GM18858 (cell line): ENCODE measurements at regions not wholly inside any gene's neighbourhood (a gene's known extent, or its start where the extent isn't known, plus 50 kb on each side); places are given as distances from the start of the nearest gene placed in this dataset.

ENCODE experiments used
- ATAC-seq: cut with Tn5 transposase; IDR thresholded peaks from one replicate; pipeline ENCODE4 v1.9.1; 2021; ENCODE audit not compliant: unreplicated experiment

DNA sequence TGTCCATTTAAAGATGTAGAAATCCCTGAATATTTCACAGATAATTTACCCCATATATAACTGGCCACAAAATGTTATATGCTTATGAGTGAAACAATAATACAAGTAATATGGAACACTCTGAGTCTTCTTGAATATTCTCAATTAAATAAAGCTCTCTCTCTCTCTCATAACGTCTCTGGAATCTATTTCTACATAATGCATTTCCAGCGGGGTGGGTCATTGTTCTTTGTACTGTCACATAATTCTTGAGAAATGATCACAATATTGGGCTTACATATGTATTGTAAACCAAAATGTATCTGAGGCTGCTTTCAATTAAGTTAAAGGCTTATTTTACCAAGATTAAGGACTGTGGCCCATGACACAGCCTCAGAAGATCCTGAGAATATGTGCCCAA, 596.3 kb downstream of the FAT4 start:
- no peak for ATAC-seq

GRCh38 chr4:125911481-125911880, 596.7 kb downstream of the FAT4 start:
- no peak for ATAC-seq

GRCh38 chr4:125917559-125917958, 602.8 kb downstream of the FAT4 start:
- no peak for ATAC-seq

DNA sequence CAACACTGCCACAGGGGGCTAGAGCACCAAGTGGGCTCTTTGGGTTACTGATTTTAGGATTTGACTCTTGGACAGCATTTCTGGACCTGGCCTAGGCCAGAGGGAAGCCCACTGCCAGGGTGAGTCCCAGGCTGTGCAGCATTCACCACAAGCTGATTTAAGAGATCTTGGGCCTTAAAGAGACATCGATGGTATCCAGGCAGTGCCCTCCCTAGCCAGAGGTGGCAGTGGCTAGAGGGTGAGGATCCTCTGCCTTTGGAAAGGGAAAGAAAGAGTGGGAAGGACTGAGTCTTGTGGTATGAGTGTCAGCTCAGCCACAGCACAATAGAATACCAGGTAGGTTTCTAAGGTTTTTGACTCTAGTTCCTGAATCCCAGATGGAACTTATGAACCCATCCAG, 613.9 kb downstream of the FAT4 start:
- no peak for ATAC-seq

- ATAC-seq, result no peak
Measured at GRCh38 chr4:125938541-125938940, 623.8 kb downstream of the FAT4 start.

- ATAC-seq, result no peak
Measured at GRCh38 chr4:125940426-125940825, 625.7 kb downstream of the FAT4 start.

GRCh38 chr4:125944966-125945365, 630.2 kb downstream of the FAT4 start:
- ATAC-seq, result no peak

- ATAC-seq, result no peak
Measured at GRCh38 chr4:125948021-125948420, 633.3 kb downstream of the FAT4 start.

DNA sequence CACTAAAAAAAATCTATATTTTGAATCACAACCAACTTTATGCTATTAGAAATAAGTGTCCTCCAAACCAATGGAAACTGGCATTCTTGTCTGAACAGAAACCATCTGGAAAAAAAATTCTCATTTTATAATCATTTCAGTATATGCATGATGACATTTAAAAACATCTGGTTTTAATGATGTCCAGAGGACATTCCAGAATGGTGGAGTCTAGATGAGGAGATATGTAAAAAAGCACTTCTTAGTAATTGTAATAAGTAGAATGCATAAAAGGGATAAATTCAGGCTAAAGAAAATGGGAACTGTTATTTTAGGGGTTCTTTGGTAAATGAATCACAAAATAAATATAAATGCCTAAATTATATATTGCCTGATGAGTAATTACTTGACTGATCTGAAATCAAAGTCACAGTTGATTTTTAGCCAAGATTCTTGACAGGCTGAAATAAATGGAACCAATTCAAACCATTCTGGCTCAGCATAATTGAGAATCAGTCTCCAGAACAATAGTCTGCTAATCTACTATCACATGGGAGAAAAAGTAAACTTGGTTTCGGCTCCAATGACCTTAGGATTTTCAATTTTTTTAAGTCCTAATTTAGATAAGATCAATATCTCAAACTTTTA, 636.6 kb downstream of the FAT4 start:
- ATAC-seq, result no peak

DNA sequence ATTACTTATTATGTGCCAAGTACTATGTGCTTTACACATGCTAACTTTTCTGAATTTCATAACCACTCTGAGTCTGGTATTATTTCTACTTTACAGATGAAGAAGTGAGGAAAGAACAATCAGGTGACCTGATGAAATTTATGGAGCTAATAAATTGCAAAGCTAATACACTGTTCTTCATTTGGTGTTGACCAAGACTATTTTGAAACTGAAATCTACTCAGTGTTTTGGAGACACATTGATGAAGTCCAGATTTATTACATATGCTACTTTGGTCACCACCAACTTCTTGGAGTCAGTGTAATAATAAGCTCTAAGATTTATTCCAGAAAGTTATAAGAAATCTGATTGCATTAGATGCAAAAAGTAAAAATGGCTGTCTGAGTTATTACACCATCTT, 637.9 kb downstream of the FAT4 start:
- no peak for ATAC-seq

DNA sequence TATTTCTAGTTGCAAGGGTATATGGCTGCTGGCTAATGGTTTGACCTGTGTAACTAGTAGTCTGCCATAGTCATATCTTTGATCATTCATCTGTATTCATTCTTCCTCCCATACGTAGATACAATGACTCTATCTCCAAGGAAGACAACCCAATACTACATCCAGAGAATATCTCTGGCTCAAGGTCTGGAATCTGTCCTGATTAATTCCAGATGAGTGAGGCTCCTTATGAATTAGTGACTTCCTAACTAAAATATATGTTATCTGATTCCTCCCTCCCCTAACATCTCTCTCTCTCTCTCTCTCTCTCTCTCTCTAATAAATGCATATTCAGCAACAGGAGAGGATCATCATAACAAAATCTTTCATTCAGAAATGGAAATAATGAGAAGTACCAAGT, 641.5 kb downstream of the FAT4 start:
- ATAC-seq, result no peak

GRCh38 chr4:125958519-125958918, 643.8 kb downstream of the FAT4 start:
- ATAC-seq, result no peak

- no peak for ATAC-seq
Measured at GRCh38 chr4:125961626-125962025, 646.9 kb downstream of the FAT4 start.

DNA sequence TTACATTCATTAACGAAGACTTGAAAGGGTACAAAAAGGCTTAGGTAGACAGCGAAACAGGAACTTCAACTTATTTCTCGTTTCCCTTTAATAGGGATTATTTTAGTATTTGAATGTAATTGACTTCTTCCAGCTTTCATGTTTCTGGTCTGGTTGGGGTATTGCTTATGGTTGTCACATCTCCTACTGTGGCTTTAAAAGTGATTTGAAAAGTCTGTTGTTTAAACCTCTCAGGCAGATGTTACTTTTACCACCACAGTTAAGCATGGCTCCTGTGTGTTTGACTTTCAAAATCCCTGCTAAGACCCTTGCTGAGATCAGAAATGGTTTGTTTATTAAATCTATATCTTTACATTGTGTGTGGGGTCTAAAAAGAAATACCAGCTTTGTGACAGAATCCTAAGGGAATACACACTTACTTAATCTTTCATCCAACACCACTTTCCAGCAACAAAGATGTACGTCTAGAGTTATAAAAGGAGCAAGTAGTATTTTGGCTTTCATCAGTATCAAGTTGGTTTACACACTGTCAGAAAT, 661.2 kb downstream of the FAT4 start:
- ATAC-seq, result no peak

DNA sequence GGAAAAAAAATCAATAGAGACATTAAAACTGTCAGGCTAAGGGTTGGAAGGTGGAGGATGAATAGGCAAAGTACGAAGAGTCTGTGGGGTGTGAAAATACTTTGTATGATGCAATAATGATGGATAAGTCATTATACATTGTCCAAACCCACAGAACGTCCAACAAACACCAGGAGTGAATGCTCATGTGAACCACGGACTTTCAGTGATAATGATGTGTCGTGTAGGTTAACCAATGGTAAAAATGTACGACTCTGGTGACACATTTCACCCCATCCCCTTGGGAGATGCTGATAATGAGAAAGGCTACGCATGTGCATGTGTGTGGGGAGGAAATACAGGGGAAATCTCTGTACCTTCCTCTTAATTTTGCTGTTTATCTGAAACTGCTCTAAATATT, 665.2 kb downstream of the FAT4 start:
- no peak for ATAC-seq

DNA sequence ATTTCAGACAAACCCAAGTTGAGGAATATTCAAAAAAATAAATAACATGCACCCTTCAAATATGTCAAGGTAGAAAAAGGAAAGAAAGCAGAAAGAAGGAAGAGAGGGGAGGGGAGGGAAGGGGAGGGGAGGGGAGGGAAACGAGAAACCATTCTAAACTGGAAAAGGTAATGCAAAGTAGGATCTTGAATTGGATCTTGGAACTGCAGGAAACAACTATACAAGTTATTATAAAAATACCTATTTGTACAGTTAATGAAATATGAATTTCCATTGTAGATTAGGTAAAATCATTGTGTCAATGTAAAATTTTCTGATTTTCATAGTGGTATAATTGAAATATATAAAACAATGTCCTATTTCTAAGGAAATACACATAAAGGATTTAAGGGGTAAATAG, 668.4 kb downstream of the FAT4 start:
- ATAC-seq, result no peak

DNA sequence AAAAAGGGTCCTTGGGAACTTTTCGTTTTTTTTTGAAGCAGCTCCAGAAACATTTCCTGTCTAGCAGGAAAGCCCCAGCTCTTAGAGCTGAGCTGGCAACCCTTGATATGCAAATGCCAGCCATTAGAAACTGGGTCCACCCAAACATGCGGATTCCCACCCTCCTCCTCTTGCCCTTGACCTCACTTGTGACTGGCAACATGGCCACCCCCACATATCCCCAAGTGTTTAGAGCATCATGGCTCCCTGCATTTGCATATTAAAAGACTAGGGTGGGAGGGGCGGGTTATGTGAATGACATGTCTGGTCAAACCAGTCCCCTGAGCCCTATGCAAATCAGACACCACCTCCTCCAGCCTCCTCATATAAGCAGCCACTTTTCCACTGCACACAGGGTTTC, 671.1 kb downstream of the FAT4 start:
- no peak for ATAC-seq

- no peak for ATAC-seq
Measured at GRCh38 chr4:125986307-125986706, 671.6 kb downstream of the FAT4 start.

DNA sequence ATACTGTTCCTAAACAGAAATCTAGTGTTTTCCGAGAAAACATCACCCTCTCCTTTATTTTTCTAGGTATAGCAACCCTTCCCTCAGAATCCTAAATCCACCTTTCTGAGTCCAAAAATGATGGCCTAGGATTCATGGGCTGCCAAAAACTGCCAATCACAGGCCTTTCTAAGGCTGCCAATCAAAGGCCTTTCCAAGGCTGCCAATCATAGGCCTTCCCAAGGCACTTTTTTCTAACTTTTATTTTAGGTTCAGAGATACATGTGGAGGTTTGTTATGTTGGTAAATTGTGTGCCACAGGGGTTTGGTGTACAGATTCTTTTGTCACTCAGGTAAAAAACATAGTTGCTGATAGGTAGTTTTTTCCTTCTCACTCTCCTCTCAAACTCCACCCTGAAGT, 673.7 kb downstream of the FAT4 start:
- ATAC-seq, result no peak

- ATAC-seq, result no peak
Measured at GRCh38 chr4:125991398-125991797, 676.6 kb downstream of the FAT4 start.

- no peak for ATAC-seq
Measured at GRCh38 chr4:125992891-125993290, 678.1 kb downstream of the FAT4 start.

DNA sequence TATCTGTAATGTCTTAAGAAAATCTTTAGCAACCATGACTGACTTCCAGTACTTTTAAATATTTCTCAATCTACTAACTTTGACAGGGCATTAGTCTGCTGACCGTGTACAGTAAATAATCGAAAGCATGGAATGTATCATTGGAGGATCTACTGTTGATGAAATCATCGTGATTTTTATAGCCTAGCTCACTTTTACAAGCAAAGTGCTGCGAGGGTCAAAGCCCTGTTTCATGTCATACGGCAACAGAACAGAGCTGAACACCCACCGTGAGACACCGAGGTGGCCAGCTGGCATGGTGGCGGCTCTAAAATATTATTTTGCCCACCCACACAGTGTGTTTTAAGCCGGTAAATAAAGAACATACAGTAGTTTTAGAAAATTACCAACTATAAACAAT, 679.3 kb downstream of the FAT4 start:
- ATAC-seq, result no peak

GRCh38 chr4:125994430-125994829, 679.7 kb downstream of the FAT4 start:
- no peak for ATAC-seq
